H9 (cell line): ENCODE measurements at regions not wholly inside any gene's neighbourhood (a gene's known extent, or its start where the extent isn't known, plus 50 kb on each side); places are given as distances from the start of the nearest gene placed in this dataset.

Experiments
- DNase-seq: peaks from one replicate; pipeline ENCODE4 v3.0.0-alpha.2; 2017
- H2AFZ ChIP-seq: one replicate; pipeline ENCODE4 v1.6.1; 2013; ENCODE audit warnings: mild to moderate bottlenecking, low read length, control low read depth, moderate library complexity
- H2AK5ac ChIP-seq: 2 replicates; pipeline ENCODE4 v1.6.1; 2013; ENCODE audit warnings: low read length, control low read depth, mixed read lengths; ENCODE audit not compliant: insufficient read length
- H2BK120ac ChIP-seq: one replicate; pipeline ENCODE4 v1.6.1; 2013; ENCODE audit warnings: low read depth, mild to moderate bottlenecking, low read length, control low read depth, inconsistent platforms; ENCODE audit not compliant: poor library complexity, severe bottlenecking
- H2BK12ac ChIP-seq: 2 replicates; pipeline ENCODE4 v1.6.1; 2013; ENCODE audit warnings: low read length, control low read depth, mixed read lengths, low read depth; ENCODE audit not compliant: insufficient read length
- H2BK15ac ChIP-seq: 2 replicates; pipeline ENCODE4 v1.6.1; 2013; ENCODE audit warnings: low read depth, low read length, control low read depth
- H2BK20ac ChIP-seq: one replicate; pipeline ENCODE4 v1.6.1; 2013; ENCODE audit warnings: low read depth, mild to moderate bottlenecking, low read length, control low read depth, inconsistent platforms; ENCODE audit not compliant: poor library complexity, severe bottlenecking
- H2BK5ac ChIP-seq: 2 replicates; pipeline ENCODE4 v1.6.1; 2013; ENCODE audit warnings: low read length, control low read depth, mixed read lengths; ENCODE audit not compliant: insufficient read length
- H3K14ac ChIP-seq: 2 replicates; pipeline ENCODE4 v1.6.1; 2013; ENCODE audit warnings: low read length, control low read depth; ENCODE audit not compliant: insufficient read depth
- H3K18ac ChIP-seq: 2 replicates; pipeline ENCODE4 v1.6.1; 2013; ENCODE audit warnings: low read depth, mild to moderate bottlenecking, mixed read lengths, low read length, control low read depth; ENCODE audit not compliant: insufficient read length
- H3K23ac ChIP-seq: 2 replicates; pipeline ENCODE4 v1.6.1; 2013; ENCODE audit warnings: low read length, control low read depth, mixed read lengths, low read depth; ENCODE audit not compliant: insufficient read length
- H3K23me2 ChIP-seq: 2 replicates; pipeline ENCODE4 v1.6.1; 2013; ENCODE audit warnings: low read depth, mild to moderate bottlenecking, mixed read lengths, low read length, control low read depth; ENCODE audit not compliant: insufficient read length, poor library complexity, severe bottlenecking
- H3K27ac ChIP-seq: 2 replicates; pipeline ENCODE4 v1.5.1; 2013; ENCODE audit warnings: low read length, control low read depth, mixed read lengths, low read depth; ENCODE audit not compliant: insufficient read length
- H3K27me3 ChIP-seq: 2 replicates; pipeline ENCODE4 v1.6.1; 2013; ENCODE audit warnings: low read length, control low read depth, inconsistent platforms; ENCODE audit not compliant: insufficient read depth
- H3K4ac ChIP-seq: 2 replicates; pipeline ENCODE4 v1.6.1; 2013; ENCODE audit warnings: low read depth, mild to moderate bottlenecking, control low read depth, inconsistent platforms, low read length, moderate library complexity
- H3K4me1 ChIP-seq: 2 replicates; pipeline ENCODE4 v1.6.1; 2013; ENCODE audit warnings: low read length, control low read depth, inconsistent platforms; ENCODE audit not compliant: insufficient read depth
- H3K4me2 ChIP-seq: 2 replicates; pipeline ENCODE4 v1.6.1; 2013; ENCODE audit warnings: low read length, control low read depth, mixed read lengths; ENCODE audit not compliant: insufficient read length, insufficient read depth
- H3K56ac ChIP-seq: 2 replicates; pipeline ENCODE4 v1.6.1; 2013; ENCODE audit warnings: low read depth, mild to moderate bottlenecking, mixed read lengths, low read length, control low read depth; ENCODE audit not compliant: insufficient read length
- H3K79me1 ChIP-seq: 2 replicates; pipeline ENCODE4 v1.6.1; 2013; ENCODE audit warnings: low read depth, mild to moderate bottlenecking, moderate library complexity, low read length, control low read depth, inconsistent platforms; ENCODE audit not compliant: insufficient read depth, poor library complexity, severe bottlenecking
- H3K79me2 ChIP-seq: 2 replicates; pipeline ENCODE4 v1.6.1; 2013; ENCODE audit warnings: low read length, control low read depth, inconsistent platforms; ENCODE audit not compliant: insufficient read depth
- H3K9ac ChIP-seq: 2 replicates; pipeline ENCODE4 v1.6.1; 2013; ENCODE audit warnings: low read length, control low read depth, mixed read lengths; ENCODE audit not compliant: insufficient read length; ENCODE audit errors: extremely low read depth
- H3K9me3 ChIP-seq: one replicate; pipeline ENCODE4 v1.6.1; 2013; ENCODE audit warnings: low read depth, low read length, inconsistent platforms; ENCODE audit not compliant: control insufficient read depth
- H3T11ph ChIP-seq: one replicate; pipeline ENCODE4 v1.6.1; 2013; ENCODE audit warnings: mild to moderate bottlenecking, low read length, control low read depth, inconsistent platforms
- H4K20me1 ChIP-seq: one replicate; pipeline ENCODE4 v1.6.1; 2013; ENCODE audit not compliant: control insufficient read depth, insufficient read length, insufficient read depth
- H4K5ac ChIP-seq: 2 replicates; pipeline ENCODE4 v1.6.1; 2013; ENCODE audit warnings: low read depth, mild to moderate bottlenecking, mixed read lengths, low read length, control low read depth; ENCODE audit not compliant: insufficient read length
- H4K8ac ChIP-seq: replicated peaks from 2 replicates; pipeline ENCODE4 v1.6.1; 2013; ENCODE audit warnings: low read length, control low read depth, mixed read lengths, low read depth; ENCODE audit not compliant: insufficient read length
- H4K91ac ChIP-seq: 2 replicates; pipeline ENCODE4 v1.6.1; 2013; ENCODE audit warnings: low read depth, mild to moderate bottlenecking, moderate library complexity, mixed read lengths, low read length, control low read depth; ENCODE audit not compliant: insufficient read length
- H3K27ac Mint-ChIP-seq, 3 experiments: 2 replicates in 2 of 3; 3 replicates in 1 of 3; pipeline ENCODE4 v1.8.0; 2020 to 2021; ENCODE audit warnings: mixed read lengths in 3 of 3, mild to moderate bottlenecking in 1 of 3, moderate library complexity in 1 of 3
- H3K27me3 Mint-ChIP-seq: 2 replicates; pipeline ENCODE4 v1.8.0; 2021; ENCODE audit warnings: low read depth, mild to moderate bottlenecking, moderate library complexity, mixed read lengths
- H3K36me3 Mint-ChIP-seq, 3 experiments: 2 replicates in 2 of 3; 3 replicates in 1 of 3; pipeline ENCODE4 v1.8.0; 2020 to 2021; ENCODE audit warnings: low read depth in 3 of 3, mixed read lengths in 3 of 3; ENCODE audit not compliant: insufficient read depth in 1 of 3
- H3K4me1 Mint-ChIP-seq, 2 experiments: 2 replicates each; pipeline ENCODE4 v1.8.0; 2020; ENCODE audit warnings: mixed read lengths in 2 of 2
- H3K4me3 Mint-ChIP-seq, 2 experiments: 2 replicates in 1 of 2; 3 replicates in 1 of 2; pipeline ENCODE4 v1.8.0; 2020 to 2021; ENCODE audit warnings: mild to moderate bottlenecking in 2 of 2, mixed read lengths in 2 of 2, moderate library complexity in 1 of 2
- H3K9me3 Mint-ChIP-seq, 2 experiments: 2 replicates in 1 of 2; 3 replicates in 1 of 2; pipeline ENCODE4 v1.8.0; 2020; ENCODE audit warnings: mild to moderate bottlenecking in 2 of 2, mixed read lengths in 2 of 2, moderate library complexity in 1 of 2
- CTCF ChIP-seq: fragments of 200-600 bp; sonication (generic); conservative IDR thresholded peaks from 3 replicates; pipeline ENCODE4 v1.8.0; 2021; ENCODE audit warnings: antibody characterized with exemption, mild to moderate bottlenecking
- WGBS: extraction: QIAGEN DNeasy Blood & Tissue Kit; methylation state at CpG from one replicate; pipeline ENCODE4 v1.1.7; 2013; ENCODE audit warnings: missing lambda C conversion rate, low lambda C conversion rate, mixed read lengths; ENCODE audit not compliant: insufficient read length; ENCODE audit errors: extremely low coverage; 5-methylcytosine and 5-hydroxymethylcytosine counted together

DNA sequence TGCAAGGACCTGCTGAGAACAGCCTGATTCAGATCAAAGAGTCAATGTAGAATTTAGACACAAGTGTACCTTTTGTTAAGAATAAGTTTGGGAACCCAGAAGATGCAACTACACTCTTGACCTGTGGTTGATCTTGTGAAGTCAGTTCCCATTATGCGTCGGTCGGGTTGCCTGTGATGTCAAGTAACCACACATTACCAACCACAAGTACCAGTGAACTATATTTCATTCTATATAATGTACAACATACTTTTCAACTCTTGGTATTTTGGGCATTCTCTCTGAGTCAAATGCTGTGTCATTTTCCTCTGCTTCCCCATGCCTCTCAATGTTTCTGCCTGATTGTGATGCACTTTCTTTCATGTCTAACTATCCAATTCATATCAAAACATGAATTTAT, 426.2 kb downstream of the ETV1 start:
- WGBS: no CpG with 5 or more reads among the region's 3 CpGs
- Mint-ChIP-seq H3K27ac (no peak overlapping the region), H3K36me3 (no peaks in the 10 kb centered on the region), H3K4me3 (no peak overlapping the region), H3K4me1 (peaks cover 0 to 3% of the 10 kb centered on the region in 2 experiments; a peak in 1 of 4 replicates), H3K27me3 (no peaks in the 10 kb centered on the region), H3K9me3 (no peaks in the 10 kb centered on the region)
- Histone ChIP-seq H3K14ac (no peak overlapping the region), H2BK15ac (no peak overlapping the region), H3K56ac (no peak overlapping the region), H2BK20ac (no peak overlapping the region), H3K79me1 (no peaks in the 10 kb centered on the region), H3K4ac (no peak overlapping the region), H3K9ac (no peak overlapping the region), H3K9me3 (no peaks in the 10 kb centered on the region), H4K5ac (no peak overlapping the region), H3K4me1 (no peaks in the 10 kb centered on the region), H4K8ac (no peak overlapping the region), H3K23me2 (no peaks in the 10 kb centered on the region), H2BK120ac (no peak overlapping the region), H3K18ac (no peak overlapping the region), H2BK5ac (no peak overlapping the region), H4K91ac (no peak overlapping the region), H2BK12ac (no peak overlapping the region), H2AFZ (no peak overlapping the region), H2AK5ac (no peak overlapping the region), H3K27ac (no peak overlapping the region), H3K79me2 (no peaks in the 10 kb centered on the region), H3K4me2 (no peak overlapping the region), H3T11ph (no peak overlapping the region), H3K27me3 (no peaks in the 10 kb centered on the region), H3K23ac (no peak overlapping the region), H4K20me1 (no peaks in the 10 kb centered on the region)
- TF ChIP-seq CTCF: no peak
- DNase-seq: no peak
